Esophagus squamous epithelium (tissue), 5 donors: ENCODE measurements at regions not wholly inside any gene's neighbourhood (a gene's known extent, or its start where the extent isn't known, plus 50 kb on each side); places are given as distances from the start of the nearest gene placed in this dataset.

Source experiments
- DNase-seq: peaks from one replicate; lab custom pipeline; 2025; lab: John Stamatoyannopoulos, UW
- H3K27ac ChIP-seq, 4 donors: fragments of 200-600 bp; sonication (generic); one replicate each; pipeline ENCODE4 v1.5.1; 2016 to 2019; ENCODE audit warnings: mild to moderate bottlenecking in 1 of 4
- H3K27me3 ChIP-seq, 4 donors: fragments of 200-600 bp; sonication (generic); 1 replicate in 3 of 4; 2 replicates in 1 of 4; pipeline versions ENCODE4 v1.5.1 to v1.6.0; 2017 to 2021; ENCODE audit warnings: antibody characterized with exemption in 1 of 4
- H3K36me3 ChIP-seq, 3 donors: fragments of 200-600 bp; sonication (generic); one replicate each; pipeline ENCODE4 v1.5.1; 2016 to 2019
- H3K4me1 ChIP-seq, 3 donors: fragments of 200-600 bp; sonication (generic); one replicate each; pipeline ENCODE4 v1.5.1; 2017 to 2019
- H3K4me3 ChIP-seq, 4 donors: fragments of 200-600 bp; sonication (generic); 1 replicate in 3 of 4; 2 replicates in 1 of 4; pipeline ENCODE4 v1.5.1; 2016 to 2019; ENCODE audit warnings: mild to moderate bottlenecking in 2 of 4, moderate library complexity in 1 of 4
- H3K9me3 ChIP-seq, 3 donors: fragments of 200-600 bp; sonication (generic); one replicate each; pipeline ENCODE4 v1.5.1; 2016 to 2019
- CTCF ChIP-seq, 6 experiments: fragments of 450-650 bp in 4 of 6; fragments of 200-600 bp in 2 of 6; sonication (generic) in 2 of 6; IDR thresholded peaks; one replicate each; pipeline ENCODE4 v1.5.1; 2016 to 2019; ENCODE audit warnings: antibody characterized with exemption in 6 of 6, mild to moderate bottlenecking in 4 of 6, moderate library complexity in 4 of 6
- POLR2A ChIP-seq, 4 donors: fragments of 450-650 bp; IDR thresholded peaks; one replicate each; pipeline ENCODE4 v1.6.1; 2017; ENCODE audit warnings: antibody characterized with exemption in 4 of 4, mild to moderate bottlenecking in 4 of 4, moderate library complexity in 3 of 4
- WGBS, 2 donors: methylation state at CpG; one replicate each; pipeline ENCODE4 v1.1.5; 2018; 5-methylcytosine and 5-hydroxymethylcytosine counted together
- intact Hi-C: fragments of 100-400 bp; cut with DNase I; formaldehyde crosslinking; loops from one replicate; pipeline ENCODE4 v1.15.0; 2022
- donor health status: DM: yes; HTN: yes; CAD: no.

DNA sequence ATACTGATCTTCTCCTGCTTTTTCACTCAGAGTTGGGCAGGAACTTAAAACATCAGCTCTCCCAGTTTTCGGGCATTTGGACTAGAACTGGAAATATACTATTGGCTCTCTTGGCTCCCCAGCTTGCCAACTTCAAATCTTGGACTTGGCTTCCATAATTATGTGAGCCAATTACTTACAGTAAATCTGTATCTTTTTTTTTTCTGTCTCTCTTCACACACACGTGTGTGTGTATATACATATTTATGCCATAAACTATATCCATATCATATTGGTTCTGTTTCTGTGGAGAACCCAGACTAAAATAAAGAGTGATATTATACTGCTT, 379.6 kb upstream of the PRR16 start:
- Histone ChIP-seq H3K4me3 (no peak overlapping the region), H3K27me3 (no peaks in the 10 kb centered on the region), H3K27ac (no peak overlapping the region), H3K9me3 (no peaks in the 10 kb centered on the region), H3K4me1 (no peaks in the 10 kb centered on the region), H3K36me3 (no peaks in the 10 kb centered on the region)
- TF ChIP-seq CTCF (IDR thresholded peaks at IDR 0.05) (no peak), POLR2A (IDR thresholded peaks at IDR 0.05) (no peak)
- intact Hi-C loops: no loop called here
- WGBS, 2 donors: 44 to 48% methylated on average over 2 of the region's 2 CpGs
- no peak for DNase-seq

GRCh38 chr5:120086081-120086480, 378.0 kb upstream of the PRR16 start:
- Histone ChIP-seq H3K27me3 (no peaks in the 10 kb centered on the region), H3K36me3 (no peaks in the 10 kb centered on the region), H3K9me3 (no peaks in the 10 kb centered on the region), H3K4me1 (no peaks in the 10 kb centered on the region), H3K4me3 (no peak overlapping the region), H3K27ac (no peak overlapping the region)
- intact Hi-C loops: no loop called here
- no peak for DNase-seq
- 51 to 54% methylated on average over 2 of the region's 2 CpGs for WGBS, 2 donors
- TF ChIP-seq CTCF (IDR thresholded peaks at IDR 0.05) (no peak), POLR2A (IDR thresholded peaks at IDR 0.05) (no peak)

- H3K9me3 ChIP-seq: no peaks in the 10 kb centered on the region
- H3K27me3 ChIP-seq: no peaks in the 10 kb centered on the region
- no peaks in the 10 kb centered on the region for H3K4me1 ChIP-seq
- H3K4me3 ChIP-seq: no peak overlapping the region
- intact Hi-C loops: no loop called here
- TF ChIP-seq POLR2A (IDR thresholded peaks at IDR 0.05) (no peak), CTCF (IDR thresholded peaks at IDR 0.05) (no peak)
- 58 to 61% methylated on average over 2 of the region's 2 CpGs for WGBS, 2 donors
- H3K27ac ChIP-seq: no peak overlapping the region
- H3K36me3 ChIP-seq: no peaks in the 10 kb centered on the region
- DNase-seq: no peak
These were observed 375.7 kb upstream of the PRR16 start for GRCh38 chr5:120088412-120088811.

GRCh38 chr5:120088836-120089235, 375.3 kb upstream of the PRR16 start:
- intact Hi-C loops: no loop called here
- no peaks in the 10 kb centered on the region for H3K9me3 ChIP-seq
- no peak for DNase-seq
- H3K4me1 ChIP-seq: no peaks in the 10 kb centered on the region
- no peak overlapping the region for H3K4me3 ChIP-seq
- H3K27me3 ChIP-seq: no peaks in the 10 kb centered on the region
- no peak overlapping the region for H3K27ac ChIP-seq
- no peaks in the 10 kb centered on the region for H3K36me3 ChIP-seq
- TF ChIP-seq POLR2A (IDR thresholded peaks at IDR 0.05) (no peak), CTCF (IDR thresholded peaks at IDR 0.05) (no peak)
- WGBS, 2 donors: 47 to 59% methylated on average over 1 of the region's 1 CpG

DNA sequence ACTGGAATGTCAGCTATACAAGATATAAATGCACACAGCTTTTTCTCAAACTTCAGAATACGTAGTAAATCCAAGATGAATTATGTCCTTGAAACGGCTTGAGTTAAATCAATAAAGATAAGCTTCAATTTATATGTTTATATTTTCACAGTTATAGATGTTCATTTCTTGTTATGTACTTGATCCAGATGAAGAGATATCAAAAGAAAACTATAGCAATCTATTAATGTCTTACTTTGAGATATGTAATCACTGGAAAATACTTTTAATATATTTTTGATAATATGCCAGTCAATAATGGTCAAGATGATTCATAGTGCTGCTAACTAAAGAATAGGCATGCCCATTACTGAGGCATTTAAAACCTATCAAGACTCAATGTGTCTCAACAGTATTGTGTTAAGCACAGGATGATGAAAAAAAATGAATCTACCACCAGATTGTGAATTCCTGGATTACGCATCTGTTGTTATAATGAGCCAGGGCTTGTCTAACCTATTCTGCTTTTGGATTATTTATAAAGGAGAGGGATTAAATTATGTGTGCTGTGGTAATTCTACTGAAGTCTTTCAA, 372.6 kb upstream of the PRR16 start:
- no peaks in the 10 kb centered on the region for H3K4me1 ChIP-seq
- TF ChIP-seq CTCF (IDR thresholded peaks at IDR 0.05) (no peak), POLR2A (IDR thresholded peaks at IDR 0.05) (no peak)
- no peaks in the 10 kb centered on the region for H3K27me3 ChIP-seq
- intact Hi-C loops: no loop called here
- H3K9me3 ChIP-seq: no peaks in the 10 kb centered on the region
- no peak for DNase-seq
- no peaks in the 10 kb centered on the region for H3K36me3 ChIP-seq
- 41 to 52% methylated on average over 3 of the region's 3 CpGs for WGBS, 2 donors
- H3K27ac ChIP-seq: no peak overlapping the region
- no peak overlapping the region for H3K4me3 ChIP-seq
